Mucosa of rectum (tissue), 2 donors: ENCODE measurements at regions not wholly inside any gene's neighbourhood (a gene's known extent, or its start where the extent isn't known, plus 50 kb on each side); places are given as distances from the start of the nearest gene placed in this dataset.

Experiments
- H3K27ac ChIP-seq, 2 donors: one replicate each; pipeline ENCODE4 v1.7.0; 2013; ENCODE audit warnings: inconsistent platforms in 2 of 2, low read depth in 2 of 2, low read length in 2 of 2
- H3K27me3 ChIP-seq, 2 donors: one replicate each; pipeline ENCODE4 v1.7.0; 2013; ENCODE audit warnings: low read length in 2 of 2; ENCODE audit not compliant: control insufficient read depth in 2 of 2, insufficient read depth in 2 of 2
- H3K36me3 ChIP-seq, 2 donors: one replicate each; pipeline ENCODE4 v1.7.0; 2013; ENCODE audit warnings: low read length in 2 of 2; ENCODE audit not compliant: control insufficient read depth in 2 of 2, insufficient read depth in 2 of 2
- H3K4me1 ChIP-seq, 2 donors: one replicate each; pipeline ENCODE4 v1.7.0; 2013; ENCODE audit warnings: low read length in 2 of 2, mild to moderate bottlenecking in 1 of 2; ENCODE audit not compliant: control insufficient read depth in 2 of 2, insufficient read depth in 2 of 2
- H3K4me3 ChIP-seq, 2 donors: one replicate each; pipeline ENCODE4 v1.7.0; 2013; ENCODE audit warnings: low read length in 2 of 2
- H3K9ac ChIP-seq, 2 donors: one replicate each; pipeline ENCODE4 v1.7.0; 2013; ENCODE audit warnings: low read length in 2 of 2, low read depth in 1 of 2, mild to moderate bottlenecking in 1 of 2
- H3K9me3 ChIP-seq, 2 donors: one replicate each; pipeline ENCODE4 v1.7.0; 2013; ENCODE audit warnings: low read length in 2 of 2; ENCODE audit not compliant: control insufficient read depth in 2 of 2
- donor health status: healthy.
- donor health status: Normal muscosa, but diverticular disease.

DNA sequence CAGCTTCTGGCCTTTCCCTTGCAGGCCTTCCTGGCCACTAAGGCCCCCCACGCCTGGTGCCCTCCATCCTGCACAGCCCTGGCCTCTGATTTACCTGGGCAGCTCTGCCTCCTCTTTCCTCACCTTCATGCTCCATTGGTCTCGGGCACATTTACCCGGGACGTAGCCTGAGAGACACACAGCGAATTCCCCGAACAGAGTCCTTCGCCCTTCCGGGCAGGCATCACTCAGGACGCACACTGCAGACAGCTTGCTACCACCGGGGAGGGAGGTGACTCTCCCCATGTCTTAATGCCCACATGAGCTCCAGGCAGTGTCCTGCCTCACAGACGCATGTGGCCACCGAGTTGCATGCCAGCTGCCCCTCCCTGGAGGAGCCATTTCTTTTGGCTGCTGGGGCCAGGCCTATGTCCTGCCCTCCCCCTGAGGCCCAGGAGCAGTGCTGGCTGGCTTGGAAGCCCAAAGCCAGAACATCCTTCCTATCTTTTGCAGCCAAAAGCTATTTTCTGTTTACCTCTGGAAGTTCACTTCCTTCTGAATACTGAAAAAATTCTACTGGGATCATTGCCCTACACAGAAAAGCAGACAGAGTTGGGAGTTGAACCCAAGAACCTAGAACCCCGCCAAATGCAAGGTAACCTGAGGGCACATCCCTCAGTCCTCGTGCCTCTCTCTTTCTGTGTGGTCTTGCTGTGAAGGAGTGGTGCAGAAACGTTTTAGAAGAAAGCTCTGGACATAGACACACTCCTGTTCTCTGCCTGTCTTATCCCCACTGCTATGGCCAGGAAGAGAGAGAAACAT, 209.5 kb downstream of the TOMM20 start:
- Histone ChIP-seq H3K36me3 (no peaks in the 10 kb centered on the region), H3K4me3 (peak overlapping the region in 1 of 2 donors; percentile 14), H3K9me3 (no peaks in the 10 kb centered on the region), H3K4me1 (peaks cover 19 to 29% of the 10 kb centered on the region in 2 donors), H3K27me3 (no peaks in the 10 kb centered on the region), H3K9ac (peak overlapping the region; percentile 41 to 43), H3K27ac (peak overlapping the region; percentile 74 to 80)

- Histone ChIP-seq H3K27ac (peak overlapping the region; percentile 74 to 80), H3K36me3 (no peaks in the 10 kb centered on the region), H3K4me1 (peaks cover 19 to 29% of the 10 kb centered on the region in 2 donors), H3K9me3 (no peaks in the 10 kb centered on the region), H3K27me3 (no peaks in the 10 kb centered on the region), H3K4me3 (peak overlapping the region in 1 of 2 donors; percentile 14), H3K9ac (peak overlapping the region; percentile 41 to 43)
These were observed 210.3 kb downstream of the TOMM20 start for GRCh38 chr1:234918181-234918841.

DNA sequence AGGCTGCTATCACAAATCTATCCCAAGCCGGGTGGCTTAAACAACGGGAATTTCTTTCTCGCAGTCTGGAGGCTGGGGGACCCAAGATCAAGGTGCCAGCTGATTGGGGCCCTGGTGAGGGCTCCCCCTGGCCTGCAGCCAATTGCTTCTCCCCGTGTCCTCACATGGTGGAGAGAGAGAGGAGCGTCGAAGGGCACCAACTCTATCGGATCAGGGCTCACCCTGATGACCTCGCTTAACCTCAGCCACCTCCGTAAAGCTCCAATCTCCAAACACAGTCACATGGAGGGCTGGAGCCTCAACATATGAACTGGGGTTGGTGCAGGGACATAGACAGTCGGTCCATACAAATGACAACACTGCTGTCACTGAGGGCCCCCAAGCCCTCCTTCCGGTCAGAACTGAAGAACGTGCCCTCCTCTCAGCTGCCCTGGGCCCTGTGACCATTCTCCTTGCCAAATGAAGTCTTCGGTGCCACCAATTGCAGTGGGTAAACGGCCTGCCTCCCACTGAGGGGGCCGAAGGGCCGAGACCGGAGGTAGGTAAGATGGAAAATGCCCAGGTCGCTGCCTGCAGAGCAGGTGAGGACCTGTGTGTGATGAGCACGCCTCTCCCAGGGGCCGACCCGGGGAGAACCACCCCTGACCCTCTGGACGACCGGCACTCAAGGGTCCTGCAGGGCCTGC, 211.0 kb downstream of the TOMM20 start:
- no peaks in the 10 kb centered on the region for H3K27me3 ChIP-seq
- peak overlapping the region; percentile 74 to 80 for H3K27ac ChIP-seq
- H3K36me3 ChIP-seq, result no peaks in the 10 kb centered on the region
- no peaks in the 10 kb centered on the region for H3K9me3 ChIP-seq
- no peak overlapping the region for H3K4me3 ChIP-seq
- peaks cover 19 to 31% of the 10 kb centered on the region in 2 donors for H3K4me1 ChIP-seq
- peak overlapping the region; percentile 13 to 15 for H3K9ac ChIP-seq

DNA sequence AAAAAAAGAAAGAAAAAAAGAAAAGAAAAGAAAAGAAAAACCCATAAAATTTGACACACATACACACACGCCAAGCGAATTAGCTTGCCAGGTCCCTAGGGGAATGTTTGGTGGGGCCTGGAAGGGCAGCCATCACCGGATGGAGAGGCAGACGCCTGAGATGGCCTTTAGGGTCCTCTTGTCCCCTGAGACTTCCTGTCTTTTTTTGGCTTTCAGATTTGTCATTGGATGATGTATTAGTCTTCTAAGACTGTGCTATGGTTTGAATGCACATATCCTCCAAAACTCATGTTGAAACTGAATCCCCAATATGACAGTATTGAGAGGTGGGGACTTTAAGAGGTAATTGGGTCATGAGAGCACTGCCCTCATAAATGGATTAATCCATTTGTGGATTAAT, 211.8 kb downstream of the TOMM20 start:
- no peaks in the 10 kb centered on the region for H3K9me3 ChIP-seq
- no peaks in the 10 kb centered on the region for H3K36me3 ChIP-seq
- no peak overlapping the region for H3K9ac ChIP-seq
- H3K27ac ChIP-seq, result no peak overlapping the region
- H3K4me1 ChIP-seq, result peaks cover 19 to 33% of the 10 kb centered on the region in 2 donors
- no peaks in the 10 kb centered on the region for H3K27me3 ChIP-seq
- no peak overlapping the region for H3K4me3 ChIP-seq

DNA sequence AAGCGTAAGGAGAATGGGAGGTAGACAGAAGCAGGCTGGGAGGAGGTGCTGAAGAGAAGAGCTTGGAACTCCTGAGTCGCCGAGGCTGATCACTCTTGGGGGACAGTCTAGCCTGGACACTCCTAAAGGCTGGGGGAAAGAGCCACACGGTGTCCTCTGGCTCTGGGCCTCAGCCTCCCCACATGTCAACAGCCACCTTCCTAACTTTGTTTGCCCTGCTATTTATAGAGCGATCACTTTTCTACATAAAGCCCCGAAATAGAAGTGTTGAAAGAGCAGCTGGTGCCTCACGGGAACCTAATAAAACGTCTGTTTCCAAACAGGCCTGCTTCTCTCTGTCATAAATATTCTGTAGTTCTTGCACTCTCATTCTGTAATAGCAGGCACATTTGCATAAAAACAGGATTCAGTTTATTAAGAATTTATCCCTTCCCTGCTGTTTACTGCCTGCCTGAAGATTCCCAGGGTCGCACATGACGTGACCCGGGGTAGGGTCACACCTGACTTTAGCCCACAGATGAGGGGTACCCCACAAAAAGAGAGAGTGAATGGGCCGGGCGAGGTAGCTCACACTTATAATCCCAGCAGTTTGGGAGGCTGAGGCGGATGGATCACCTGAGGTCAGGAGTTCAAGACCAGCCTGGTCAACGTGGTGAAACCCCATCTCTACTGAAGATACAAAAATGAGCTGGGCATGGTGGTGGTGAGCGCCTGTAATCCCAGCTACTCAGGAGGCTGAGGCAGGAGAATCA, 212.5 kb downstream of the TOMM20 start:
- Histone ChIP-seq H3K27ac (peak overlapping the region; percentile 23 to 45), H3K36me3 (no peaks in the 10 kb centered on the region), H3K9me3 (no peaks in the 10 kb centered on the region), H3K9ac (no peak overlapping the region), H3K27me3 (no peaks in the 10 kb centered on the region), H3K4me1 (peaks cover 19 to 33% of the 10 kb centered on the region in 2 donors), H3K4me3 (no peak overlapping the region)

DNA sequence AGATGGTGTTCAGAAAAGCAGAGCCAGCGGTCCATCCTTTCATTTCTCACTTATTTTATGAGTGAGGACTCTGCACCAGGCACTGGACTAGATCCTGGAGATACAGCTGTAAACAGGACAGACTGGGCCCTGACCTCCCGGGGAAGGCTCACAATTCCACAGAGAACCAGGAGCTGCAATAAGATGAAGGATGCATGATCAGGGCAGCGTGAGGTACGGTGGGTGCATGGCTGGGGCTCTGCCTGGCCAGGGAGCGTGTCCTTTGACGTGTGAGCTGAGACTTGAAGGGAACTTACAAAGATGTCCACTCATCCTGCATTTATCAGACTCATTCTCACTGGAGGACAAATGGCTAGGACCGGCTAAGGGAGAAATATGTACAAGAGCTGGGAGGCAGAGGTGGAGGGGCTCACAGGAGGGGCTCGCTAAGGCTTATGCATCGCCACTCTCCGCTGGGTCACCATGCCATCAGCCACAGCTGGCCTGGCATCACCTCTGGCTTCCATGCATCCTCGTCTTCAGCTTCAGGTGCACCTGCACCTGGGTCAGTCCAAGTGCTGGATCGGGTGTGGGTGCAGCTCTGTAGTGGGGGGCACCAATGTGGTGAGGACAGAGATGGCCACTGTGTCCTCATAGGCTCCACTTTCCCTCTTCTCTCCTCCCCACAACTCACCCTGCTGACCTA, 213.9 kb downstream of the TOMM20 start:
- H3K36me3 ChIP-seq, result no peaks in the 10 kb centered on the region
- H3K4me1 ChIP-seq, result peaks cover 19 to 33% of the 10 kb centered on the region in 2 donors
- no peaks in the 10 kb centered on the region for H3K9me3 ChIP-seq
- H3K9ac ChIP-seq, result no peak overlapping the region
- H3K27ac ChIP-seq, result no peak overlapping the region
- H3K4me3 ChIP-seq, result no peak overlapping the region
- H3K27me3 ChIP-seq, result no peaks in the 10 kb centered on the region

DNA sequence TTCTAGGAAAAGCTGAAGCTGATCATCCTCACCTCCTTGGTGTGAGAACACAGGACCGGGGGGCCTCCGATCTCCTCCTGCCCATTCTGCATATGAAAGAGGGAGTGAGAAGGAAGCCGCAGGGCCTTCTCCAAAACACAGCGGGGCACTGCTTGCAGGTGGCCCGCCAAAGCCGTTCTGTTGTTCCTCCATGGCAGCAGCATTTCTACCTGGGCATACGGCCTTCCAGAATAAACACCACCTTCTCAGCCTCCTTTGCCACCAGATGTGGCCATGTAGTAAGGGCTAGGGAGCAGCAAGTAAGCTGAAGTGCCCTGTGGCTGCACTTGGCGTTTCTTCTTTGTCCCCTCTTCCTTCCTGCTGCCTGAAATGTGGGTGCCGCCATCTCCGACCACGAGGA, 214.9 kb downstream of the TOMM20 start:
- Histone ChIP-seq H3K4me3 (no peak overlapping the region), H3K36me3 (no peaks in the 10 kb centered on the region), H3K4me1 (peaks cover 12 to 32% of the 10 kb centered on the region in 2 donors), H3K27ac (no peak overlapping the region), H3K9me3 (no peaks in the 10 kb centered on the region), H3K27me3 (no peaks in the 10 kb centered on the region), H3K9ac (no peak overlapping the region)

GRCh38 chr1:234913278-234913649, 215.4 kb downstream of the TOMM20 start:
- Histone ChIP-seq H3K4me3 (no peak overlapping the region), H3K36me3 (no peaks in the 10 kb centered on the region), H3K27ac (no peak overlapping the region), H3K27me3 (no peaks in the 10 kb centered on the region), H3K9me3 (no peaks in the 10 kb centered on the region), H3K9ac (no peak overlapping the region), H3K4me1 (peaks cover 12 to 32% of the 10 kb centered on the region in 2 donors)

GRCh38 chr1:234912548-234913277, 215.9 kb downstream of the TOMM20 start:
- Histone ChIP-seq H3K4me1 (peaks cover 9 to 29% of the 10 kb centered on the region in 2 donors), H3K9me3 (no peaks in the 10 kb centered on the region), H3K36me3 (no peaks in the 10 kb centered on the region), H3K4me3 (no peak overlapping the region), H3K9ac (no peak overlapping the region), H3K27ac (no peak overlapping the region), H3K27me3 (no peaks in the 10 kb centered on the region)
